Hepatocyte (in vitro differentiated cells): ENCODE measurements at regions not wholly inside any gene's neighbourhood (a gene's known extent, or its start where the extent isn't known, plus 50 kb on each side); places are given as distances from the start of the nearest gene placed in this dataset.

Experiments used
- CTCF ChIP-seq: fragments of 200-600 bp; sonication (generic); IDR thresholded peaks from 2 replicates; pipeline ENCODE4 v1.5.1; 2016; ENCODE audit warnings: antibody characterized with exemption, mild to moderate bottlenecking; ENCODE audit not compliant: poor library complexity
- EZH2 ChIP-seq: fragments of 200-600 bp; sonication (generic); IDR thresholded peaks from 2 replicates; pipeline ENCODE4 v1.6.1; 2016; ENCODE audit warnings: antibody characterized with exemption, mild to moderate bottlenecking, borderline replicate concordance

DNA sequence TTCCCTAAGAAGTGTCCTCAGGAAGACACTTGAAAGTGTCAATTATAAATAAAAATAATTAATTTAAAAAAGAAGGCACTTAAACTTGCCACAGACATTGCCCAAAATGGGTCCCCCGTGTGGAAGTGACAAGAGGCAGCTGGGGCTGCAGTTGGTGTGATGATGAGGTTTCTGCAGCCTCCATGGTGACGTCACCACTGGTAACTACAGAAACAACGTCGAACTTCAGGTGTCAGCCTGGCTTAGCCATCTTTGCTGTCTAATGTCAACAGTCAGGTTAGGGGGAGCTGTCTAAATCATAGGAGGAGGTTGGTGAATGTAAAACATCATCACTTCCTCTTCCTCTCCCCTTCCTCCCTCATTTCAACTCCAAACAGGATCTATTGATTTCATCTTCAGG is 328.6 kb downstream of the MN1 start:
- TF ChIP-seq CTCF (no peak), EZH2 (no peak)
